Ishikawa (cell line): ENCODE measurements at regions not wholly inside any gene's neighbourhood (a gene's known extent, or its start where the extent isn't known, plus 50 kb on each side); places are given as distances from the start of the nearest gene placed in this dataset.

ENCODE experiments used
- CEBPB ChIP-seq: IDR thresholded peaks from 2 replicates; pipeline ENCODE4 v1.6.1; 2012
- CREB1 ChIP-seq: IDR thresholded peaks from 2 replicates; pipeline ENCODE4 v1.6.1; 2012; ENCODE audit warnings: low read depth
- EGR1 ChIP-seq: IDR thresholded peaks from 2 replicates; pipeline ENCODE4 v1.6.1; 2012
- EP300 ChIP-seq: IDR thresholded peaks from 2 replicates; pipeline ENCODE4 v1.6.1; 2012; ENCODE audit warnings: borderline replicate concordance
- FOXM1 ChIP-seq: IDR thresholded peaks from 2 replicates; pipeline ENCODE4 v1.6.1; 2012; ENCODE audit warnings: low read depth, borderline replicate concordance
- NFIC ChIP-seq: IDR thresholded peaks from 2 replicates; pipeline ENCODE4 v1.6.1; 2012
- RAD21 ChIP-seq: IDR thresholded peaks from 2 replicates; pipeline ENCODE4 v1.6.1; 2012; ENCODE audit warnings: low read depth
- TAF1 ChIP-seq: IDR thresholded peaks from 2 replicates; pipeline ENCODE4 v1.6.1; 2012; ENCODE audit warnings: low read depth, mild to moderate bottlenecking
- TCF12 ChIP-seq: IDR thresholded peaks from 2 replicates; pipeline ENCODE4 v1.6.1; 2012; ENCODE audit warnings: low read depth
- TEAD4 ChIP-seq: IDR thresholded peaks from 2 replicates; pipeline ENCODE4 v1.6.1; 2012
- YY1 ChIP-seq: IDR thresholded peaks from 2 replicates; pipeline ENCODE4 v1.6.1; 2012; ENCODE audit warnings: low read depth
- ZBTB7A ChIP-seq: IDR thresholded peaks from 2 replicates; pipeline ENCODE4 v1.6.1; 2012; ENCODE audit warnings: low read depth
- TF ChIP-seq, protein P1 (sequence below): IDR thresholded peaks from 2 replicates; pipeline ENCODE4 v1.6.1; 2012
- TF ChIP-seq, protein P2 (sequence below): IDR thresholded peaks from 2 replicates; pipeline ENCODE4 v1.6.1; 2012; ENCODE audit warnings: low read depth, mild to moderate bottlenecking
- TF ChIP-seq, protein P3 (sequence below): IDR thresholded peaks from 2 replicates; pipeline ENCODE4 v1.6.1; 2012

DNA sequence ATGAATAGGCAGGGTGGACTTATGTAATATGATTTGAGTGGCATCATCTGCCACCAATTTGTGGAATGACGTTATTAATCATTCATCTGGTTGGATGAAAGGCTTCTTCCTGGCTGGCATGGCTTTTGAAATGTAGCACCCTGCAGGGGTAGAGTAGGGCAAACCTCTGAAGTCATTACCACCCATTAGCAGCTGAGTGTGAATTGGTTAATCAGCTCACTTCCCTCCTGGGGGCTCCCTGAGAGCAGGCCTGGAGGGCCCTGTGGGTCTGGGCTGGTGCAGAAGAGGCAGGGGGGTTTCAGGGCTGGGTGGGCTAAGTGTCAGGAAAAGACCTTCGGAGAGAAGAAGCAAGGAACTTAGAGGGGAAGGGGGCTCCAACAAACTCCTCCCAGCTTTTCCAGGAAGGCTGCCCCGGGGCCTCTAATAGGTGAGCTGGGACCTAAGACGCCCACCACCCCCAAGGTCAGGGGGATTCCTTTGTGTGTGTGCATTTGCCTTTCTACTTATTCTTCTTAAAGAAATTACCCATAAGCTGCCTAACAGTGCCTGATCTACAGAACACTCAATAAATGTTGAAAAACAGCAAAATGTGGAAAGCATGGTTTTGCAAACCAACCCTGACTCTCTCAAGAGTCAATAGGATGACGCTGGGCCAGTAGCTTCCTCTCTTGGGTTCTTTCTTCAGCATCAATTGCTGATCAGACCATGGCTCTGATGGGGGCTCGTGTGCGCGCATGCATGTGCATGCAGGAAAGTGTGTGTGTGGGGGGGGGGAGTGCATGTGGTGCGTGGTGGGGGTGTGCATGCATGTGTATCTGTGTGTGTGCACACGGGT, 49.7 kb upstream of the ZNF516 start:
- TF ChIP-seq NFIC (no peak), FOXM1 (no peak), RAD21 (no peak), TCF12 (no peak), ZBTB7A (no peak), CREB1 (no peak), TAF1 (no peak), EGR1 (no peak), EP300 (no peak), CEBPB (no peak), TEAD4 (no peak), YY1 (no peak)
- TF ChIP-seq, protein P1, sequence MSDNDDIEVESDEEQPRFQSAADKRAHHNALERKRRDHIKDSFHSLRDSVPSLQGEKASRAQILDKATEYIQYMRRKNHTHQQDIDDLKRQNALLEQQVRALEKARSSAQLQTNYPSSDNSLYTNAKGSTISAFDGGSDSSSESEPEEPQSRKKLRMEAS = no peak
- TF ChIP-seq, protein P2, sequence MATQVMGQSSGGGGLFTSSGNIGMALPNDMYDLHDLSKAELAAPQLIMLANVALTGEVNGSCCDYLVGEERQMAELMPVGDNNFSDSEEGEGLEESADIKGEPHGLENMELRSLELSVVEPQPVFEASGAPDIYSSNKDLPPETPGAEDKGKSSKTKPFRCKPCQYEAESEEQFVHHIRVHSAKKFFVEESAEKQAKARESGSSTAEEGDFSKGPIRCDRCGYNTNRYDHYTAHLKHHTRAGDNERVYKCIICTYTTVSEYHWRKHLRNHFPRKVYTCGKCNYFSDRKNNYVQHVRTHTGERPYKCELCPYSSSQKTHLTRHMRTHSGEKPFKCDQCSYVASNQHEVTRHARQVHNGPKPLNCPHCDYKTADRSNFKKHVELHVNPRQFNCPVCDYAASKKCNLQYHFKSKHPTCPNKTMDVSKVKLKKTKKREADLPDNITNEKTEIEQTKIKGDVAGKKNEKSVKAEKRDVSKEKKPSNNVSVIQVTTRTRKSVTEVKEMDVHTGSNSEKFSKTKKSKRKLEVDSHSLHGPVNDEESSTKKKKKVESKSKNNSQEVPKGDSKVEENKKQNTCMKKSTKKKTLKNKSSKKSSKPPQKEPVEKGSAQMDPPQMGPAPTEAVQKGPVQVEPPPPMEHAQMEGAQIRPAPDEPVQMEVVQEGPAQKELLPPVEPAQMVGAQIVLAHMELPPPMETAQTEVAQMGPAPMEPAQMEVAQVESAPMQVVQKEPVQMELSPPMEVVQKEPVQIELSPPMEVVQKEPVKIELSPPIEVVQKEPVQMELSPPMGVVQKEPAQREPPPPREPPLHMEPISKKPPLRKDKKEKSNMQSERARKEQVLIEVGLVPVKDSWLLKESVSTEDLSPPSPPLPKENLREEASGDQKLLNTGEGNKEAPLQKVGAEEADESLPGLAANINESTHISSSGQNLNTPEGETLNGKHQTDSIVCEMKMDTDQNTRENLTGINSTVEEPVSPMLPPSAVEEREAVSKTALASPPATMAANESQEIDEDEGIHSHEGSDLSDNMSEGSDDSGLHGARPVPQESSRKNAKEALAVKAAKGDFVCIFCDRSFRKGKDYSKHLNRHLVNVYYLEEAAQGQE = no peak
- TF ChIP-seq, protein P3, sequence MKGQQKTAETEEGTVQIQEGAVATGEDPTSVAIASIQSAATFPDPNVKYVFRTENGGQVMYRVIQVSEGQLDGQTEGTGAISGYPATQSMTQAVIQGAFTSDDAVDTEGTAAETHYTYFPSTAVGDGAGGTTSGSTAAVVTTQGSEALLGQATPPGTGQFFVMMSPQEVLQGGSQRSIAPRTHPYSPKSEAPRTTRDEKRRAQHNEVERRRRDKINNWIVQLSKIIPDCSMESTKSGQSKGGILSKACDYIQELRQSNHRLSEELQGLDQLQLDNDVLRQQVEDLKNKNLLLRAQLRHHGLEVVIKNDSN = no peak
